ENCODE measurements at regions not wholly inside any gene's neighbourhood (a gene's known extent, or its start where the extent isn't known, plus 50 kb on each side); places are given as distances from the start of the nearest gene placed in this dataset.

DNA sequence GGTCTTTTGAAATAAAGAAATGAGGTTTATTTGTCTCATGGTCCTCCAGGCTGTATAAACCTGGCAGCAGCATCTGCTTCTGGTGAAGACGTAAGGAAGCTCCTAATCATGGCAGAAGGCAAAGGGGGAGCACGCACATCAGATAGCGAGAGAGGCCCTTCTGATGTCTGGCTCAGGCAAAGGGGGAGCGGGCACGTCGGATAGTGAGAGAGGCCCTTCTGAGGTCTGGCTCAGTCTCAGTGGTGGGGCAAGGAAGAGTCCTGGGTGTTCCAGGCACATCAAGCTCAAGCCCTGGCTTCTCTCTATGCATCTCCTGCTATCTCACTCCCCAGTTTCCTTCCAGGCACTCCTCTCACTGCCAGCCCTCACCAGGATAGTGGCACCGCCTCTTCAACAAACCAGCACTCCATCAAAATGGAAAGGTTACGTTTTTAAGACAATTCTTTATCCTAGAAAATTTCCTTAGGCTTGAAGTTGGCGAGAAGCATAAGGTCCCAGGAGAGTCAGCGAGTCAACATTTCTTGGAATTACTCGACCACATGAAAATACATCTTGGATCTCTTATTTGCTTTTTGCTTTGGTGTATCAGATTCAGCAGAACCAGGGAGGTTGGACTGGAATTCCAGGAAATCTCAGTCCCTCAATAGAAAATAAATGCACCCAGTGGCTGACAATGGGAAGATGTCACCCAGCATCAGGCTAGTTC, 189.6 kb upstream of the TMEM132C start:
- 85% methylated on average over 10 of the region's 11 CpGs for WGBS (ENCODE audit: insufficient coverage, low coverage, low lambda C conversion rate, missing lambda C conversion rate)
- DNase-seq = no peak
- no peak for TF ChIP-seq POLR2A (IDR thresholded peaks at IDR 0.05)
- TF ChIP-seq, protein P1, sequence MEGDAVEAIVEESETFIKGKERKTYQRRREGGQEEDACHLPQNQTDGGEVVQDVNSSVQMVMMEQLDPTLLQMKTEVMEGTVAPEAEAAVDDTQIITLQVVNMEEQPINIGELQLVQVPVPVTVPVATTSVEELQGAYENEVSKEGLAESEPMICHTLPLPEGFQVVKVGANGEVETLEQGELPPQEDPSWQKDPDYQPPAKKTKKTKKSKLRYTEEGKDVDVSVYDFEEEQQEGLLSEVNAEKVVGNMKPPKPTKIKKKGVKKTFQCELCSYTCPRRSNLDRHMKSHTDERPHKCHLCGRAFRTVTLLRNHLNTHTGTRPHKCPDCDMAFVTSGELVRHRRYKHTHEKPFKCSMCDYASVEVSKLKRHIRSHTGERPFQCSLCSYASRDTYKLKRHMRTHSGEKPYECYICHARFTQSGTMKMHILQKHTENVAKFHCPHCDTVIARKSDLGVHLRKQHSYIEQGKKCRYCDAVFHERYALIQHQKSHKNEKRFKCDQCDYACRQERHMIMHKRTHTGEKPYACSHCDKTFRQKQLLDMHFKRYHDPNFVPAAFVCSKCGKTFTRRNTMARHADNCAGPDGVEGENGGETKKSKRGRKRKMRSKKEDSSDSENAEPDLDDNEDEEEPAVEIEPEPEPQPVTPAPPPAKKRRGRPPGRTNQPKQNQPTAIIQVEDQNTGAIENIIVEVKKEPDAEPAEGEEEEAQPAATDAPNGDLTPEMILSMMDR (IDR thresholded peaks at IDR 0.05) = no peak

GRCh38 chr12:128077917-128078298, 189.1 kb upstream of the TMEM132C start:
- intact Hi-C loops (cut with DNase I) = no loop called here
- H3K9me3 ChIP-seq = no peaks in the 10 kb centered on the region
- DNase-seq (no peak), ATAC-seq (no peak)
- H3K27ac ChIP-seq = no peak overlapping the region
- TF ChIP-seq, protein P1 (IDR thresholded peaks at IDR 0.05) = no peak
- TF ChIP-seq POLR2A (IDR thresholded peaks at IDR 0.05) = no peak
- WGBS (ENCODE audit: insufficient coverage, low coverage, low lambda C conversion rate, missing lambda C conversion rate) = 79% methylated on average over 8 of the region's 8 CpGs
- H3K4me1 ChIP-seq = no peaks in the 10 kb centered on the region
- no peaks in the 10 kb centered on the region for H3K27me3 ChIP-seq
- H3K4me3 ChIP-seq = no peak overlapping the region
- H3K36me3 ChIP-seq = no peaks in the 10 kb centered on the region

More for the DNA sequence above, 189.6 kb upstream of the TMEM132C start:
- Histone ChIP-seq H3K36me3 (no peaks in the 10 kb centered on the region), H3K9me3 (no peaks in the 10 kb centered on the region), H3K4me3 (no peak overlapping the region), H3K27ac (no peak overlapping the region), H3K27me3 (no peaks in the 10 kb centered on the region), H3K4me1 (no peaks in the 10 kb centered on the region)
- intact Hi-C loops (cut with DNase I) = no loop called here
- ATAC-seq = no peak

GRCh38 chr12:128078301-128078971, 188.5 kb upstream of the TMEM132C start:
- TF ChIP-seq POLR2A (IDR thresholded peaks at IDR 0.05) = no peak
- TF ChIP-seq, protein P1 (IDR thresholded peaks at IDR 0.05) = no peak
- WGBS (ENCODE audit: insufficient coverage, low coverage, low lambda C conversion rate, missing lambda C conversion rate) = 27% methylated on average over 5 of the region's 10 CpGs
- Histone ChIP-seq H3K9me3 (no peaks in the 10 kb centered on the region), H3K36me3 (no peaks in the 10 kb centered on the region), H3K4me3 (no peak overlapping the region), H3K27me3 (no peaks in the 10 kb centered on the region), H3K27ac (no peak overlapping the region), H3K4me1 (no peaks in the 10 kb centered on the region)
- intact Hi-C loops (cut with DNase I) = no loop called here
- DNase-seq (no peak), ATAC-seq (no peak)

GRCh38 chr12:128079446-128079845, 187.5 kb upstream of the TMEM132C start:
- no peak for DNase-seq
- WGBS (ENCODE audit: insufficient coverage, low coverage, low lambda C conversion rate, missing lambda C conversion rate) = 79% methylated on average over 8 of the region's 8 CpGs

More at GRCh38 chr12:128079446-128079845, 187.5 kb upstream of the TMEM132C start:
- Histone ChIP-seq H3K4me1 (no peaks in the 10 kb centered on the region), H3K27me3 (no peaks in the 10 kb centered on the region), H3K9me3 (no peaks in the 10 kb centered on the region), H3K4me3 (no peak overlapping the region), H3K27ac (no peak overlapping the region), H3K36me3 (no peaks in the 10 kb centered on the region)
- no peak for ATAC-seq
- TF ChIP-seq, protein P1 (IDR thresholded peaks at IDR 0.05) = no peak
- no peak for TF ChIP-seq POLR2A (IDR thresholded peaks at IDR 0.05)
- intact Hi-C loops (cut with DNase I) = no loop called here
